A673 (cell line): ENCODE measurements at regions not wholly inside any gene's neighbourhood (a gene's known extent, or its start where the extent isn't known, plus 50 kb on each side); places are given as distances from the start of the nearest gene placed in this dataset.

Experiments
- BruUV-seq: library from RNA; stranded (reverse); fragments of 400-500 nt; replicated peaks from 2 replicates; lab custom pipeline; 2021; lab: Mats Ljungman, UMichigan
- CTCF ChIA-PET: fragments of 300-600 bp; sonication (Branson Sonifier 250); formaldehyde crosslinking; loops from one replicate; lab custom pipeline; 2022; ENCODE audit warnings: antibody characterized with exemption; lab: Charles Lee
- POLR2A ChIA-PET: fragments of 300-600 bp; sonication (Branson Sonifier 250); formaldehyde crosslinking; loops from one replicate; lab custom pipeline; 2022; ENCODE audit warnings: antibody characterized with exemption; ENCODE audit not compliant: low non-redundant PET; lab: Charles Lee
- DNase-seq: peaks from one replicate; pipeline ENCODE4 v3.0.0-alpha.2; 2015; ENCODE audit warnings: low spot score
- H3K27ac ChIP-seq: fragments of 200-600 bp; sonication (generic); 2 replicates; pipeline ENCODE4 v1.5.1; 2016; ENCODE audit warnings: mixed run types, low read depth, mild to moderate bottlenecking, mixed read lengths, antibody characterized with exemption, low read length; ENCODE audit not compliant: poor library complexity, severe bottlenecking
- H3K27me3 ChIP-seq: fragments of 200-600 bp; sonication (generic); replicated peaks from 2 replicates; pipeline ENCODE4 v1.6.1; 2017; ENCODE audit warnings: mixed run types, low read depth, mild to moderate bottlenecking, mixed read lengths, antibody characterized with exemption, low read length; ENCODE audit not compliant: insufficient read depth, poor library complexity
- H3K36me3 ChIP-seq: fragments of 200-600 bp; sonication (generic); 2 replicates; pipeline ENCODE4 v1.6.1; 2016; ENCODE audit warnings: mixed run types, mild to moderate bottlenecking, mixed read lengths, antibody characterized with exemption, low read length; ENCODE audit not compliant: insufficient read depth, poor library complexity, severe bottlenecking
- H3K4me1 ChIP-seq: fragments of 200-600 bp; sonication (generic); 2 replicates; pipeline ENCODE4 v1.6.1; 2017; ENCODE audit warnings: mixed run types, mild to moderate bottlenecking, mixed read lengths, antibody characterized with exemption, low read length; ENCODE audit not compliant: insufficient read depth, poor library complexity, severe bottlenecking
- H3K4me3 ChIP-seq: fragments of 200-600 bp; sonication (generic); 2 replicates; pipeline ENCODE4 v1.5.1; 2016; ENCODE audit warnings: low read depth, mixed run types, mild to moderate bottlenecking, mixed read lengths, low read length; ENCODE audit not compliant: poor library complexity, severe bottlenecking
- H3K9me3 ChIP-seq: fragments of 200-600 bp; sonication (generic); 2 replicates; pipeline ENCODE4 v1.6.1; 2016; ENCODE audit warnings: mixed run types, low read depth, mild to moderate bottlenecking, mixed read lengths, antibody characterized with exemption, low read length; ENCODE audit not compliant: poor library complexity, severe bottlenecking
- CTCF ChIP-seq: fragments of 300-800, 200-600 bp; sonication (generic); conservative IDR thresholded peaks from 2 replicates; pipeline ENCODE4 v1.5.1; 2017; ENCODE audit warnings: low read depth, mild to moderate bottlenecking, antibody characterized with exemption, low read length, moderate library complexity, mixed read lengths
- EZH2 ChIP-seq: fragments of 200-600 bp; sonication (generic); IDR thresholded peaks from 2 replicates; pipeline ENCODE4 v1.6.1; 2017; ENCODE audit warnings: borderline replicate concordance, low read depth, mild to moderate bottlenecking, mixed read lengths, antibody characterized with exemption, low read length; ENCODE audit not compliant: poor library complexity, severe bottlenecking
- intact Hi-C: fragments of 100-400 bp; cut with micrococcal nuclease; formaldehyde crosslinking; loops from one replicate; pipeline ENCODE4 v1.10.0; 2022; ENCODE audit not compliant: unreplicated experiment

GRCh38 chr12:118495296-118495695 lies 118.9 kb downstream of the SUDS3 start:
- no peaks in the 10 kb centered on the region for H3K4me1 ChIP-seq
- no peak for DNase-seq
- intact Hi-C loops: no loop called here
- no peak overlapping the region for H3K27ac ChIP-seq
- CTCF ChIA-PET: no interaction called here
- no TSS peak for BruUV-seq
- peaks cover 25% of the 10 kb centered on the region for H3K27me3 ChIP-seq
- POLR2A ChIA-PET: no interaction called here
- TF ChIP-seq CTCF (no peak), EZH2 (no peak)
- H3K4me3 ChIP-seq: no peak overlapping the region
- no peaks in the 10 kb centered on the region for H3K9me3 ChIP-seq
- no peaks in the 10 kb centered on the region for H3K36me3 ChIP-seq

- no peak overlapping the region for H3K27ac ChIP-seq
- H3K36me3 ChIP-seq: no peaks in the 10 kb centered on the region
- BruUV-seq: no TSS peak
- no peaks in the 10 kb centered on the region for H3K4me1 ChIP-seq
- intact Hi-C loops: no loop called here
- CTCF ChIA-PET: no interaction called here
- POLR2A ChIA-PET: no interaction called here
- H3K4me3 ChIP-seq: no peak overlapping the region
- peaks cover 19% of the 10 kb centered on the region for H3K27me3 ChIP-seq
- DNase-seq: no peak
- no peaks in the 10 kb centered on the region for H3K9me3 ChIP-seq
- TF ChIP-seq CTCF (no peak), EZH2 (no peak)
These were observed 121.8 kb downstream of the SUDS3 start for GRCh38 chr12:118498171-118498570.

DNA sequence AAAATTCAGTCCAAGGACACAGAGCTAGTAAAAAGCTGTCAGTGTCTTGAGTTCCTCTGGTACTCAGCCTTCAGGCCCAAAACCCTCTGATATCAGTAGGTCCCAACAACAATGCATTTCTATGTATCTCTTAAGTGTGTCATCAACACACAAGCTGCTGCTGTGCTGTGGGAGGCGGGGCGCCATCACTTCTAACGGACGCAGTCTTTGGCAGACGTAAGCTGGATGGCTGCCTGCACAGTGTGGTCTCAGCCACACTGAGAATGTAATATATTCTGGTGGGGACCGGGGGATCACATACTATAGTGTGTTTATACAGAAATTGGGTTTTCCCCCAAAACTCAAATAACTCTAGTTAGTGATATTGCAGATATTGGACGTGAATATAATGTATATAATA lies 123.9 kb downstream of the SUDS3 start:
- peaks cover 19% of the 10 kb centered on the region for H3K27me3 ChIP-seq
- CTCF ChIA-PET: no interaction called here
- TF ChIP-seq CTCF: no peak
- no peak for TF ChIP-seq EZH2

More for the DNA sequence above, 123.9 kb downstream of the SUDS3 start:
- DNase-seq: no peak
- Histone ChIP-seq H3K36me3 (no peaks in the 10 kb centered on the region), H3K4me1 (no peaks in the 10 kb centered on the region), H3K27ac (no peak overlapping the region), H3K9me3 (no peaks in the 10 kb centered on the region), H3K4me3 (no peak overlapping the region)
- no TSS peak for BruUV-seq
- intact Hi-C loops: no loop called here
- POLR2A ChIA-PET: no interaction called here
